RWPE1 (cell line): ENCODE measurements at regions not wholly inside any gene's neighbourhood (a gene's known extent, or its start where the extent isn't known, plus 50 kb on each side); places are given as distances from the start of the nearest gene placed in this dataset.

Experiments
- CTCF ChIA-PET: fragments of 350-600 bp; sonication (Branson Sonifier 250); formaldehyde crosslinking; extraction: SDS; loops from one replicate; lab custom pipeline; 2021; lab: Yijun Ruan, JAX
- POLR2A ChIA-PET: fragments of 400-600 bp; formaldehyde crosslinking; extraction: SDS; loops from one replicate; lab custom pipeline; 2020; ENCODE audit warnings: antibody characterized with exemption; ENCODE audit not compliant: low non-redundant PET; lab: Yijun Ruan, JAX
- DNase-seq: peaks from one replicate; pipeline ENCODE4 v3.0.0; 2012; ENCODE audit warnings: low spot score
- H3K27ac ChIP-seq: fragments of 450-650 bp; 2 replicates; pipeline ENCODE4 v1.5.1; 2017
- TF ChIP-seq, protein P1 (sequence below): fragments of 450-650 bp; conservative IDR thresholded peaks from 2 replicates; pipeline ENCODE4 v1.5.1; 2017; ENCODE audit warnings: low read depth, mild to moderate bottlenecking

DNA sequence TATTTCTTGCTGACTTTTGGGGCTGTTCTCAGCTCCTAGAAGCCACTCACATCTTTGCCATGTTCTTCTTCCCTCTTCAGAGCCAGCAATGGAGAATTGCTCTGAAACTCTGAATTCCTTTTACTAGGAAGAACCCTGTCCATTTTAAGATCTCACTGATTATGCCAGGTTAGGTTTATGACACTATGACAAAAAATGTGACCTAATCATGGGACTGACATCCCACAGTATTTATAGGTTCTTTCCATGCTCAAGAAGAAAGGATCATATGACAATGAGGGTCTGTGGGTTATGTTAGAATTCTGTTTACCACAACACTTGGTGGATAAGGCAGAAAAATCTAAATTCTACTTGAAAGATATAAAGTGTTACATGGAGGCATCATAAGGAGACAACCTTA is 263.3 kb upstream of the CITED2 start:
- DNase-seq, result no peak
- ChIA-PET POLR2A (no interaction called here), CTCF (no interaction called here)
- TF ChIP-seq, protein P1, sequence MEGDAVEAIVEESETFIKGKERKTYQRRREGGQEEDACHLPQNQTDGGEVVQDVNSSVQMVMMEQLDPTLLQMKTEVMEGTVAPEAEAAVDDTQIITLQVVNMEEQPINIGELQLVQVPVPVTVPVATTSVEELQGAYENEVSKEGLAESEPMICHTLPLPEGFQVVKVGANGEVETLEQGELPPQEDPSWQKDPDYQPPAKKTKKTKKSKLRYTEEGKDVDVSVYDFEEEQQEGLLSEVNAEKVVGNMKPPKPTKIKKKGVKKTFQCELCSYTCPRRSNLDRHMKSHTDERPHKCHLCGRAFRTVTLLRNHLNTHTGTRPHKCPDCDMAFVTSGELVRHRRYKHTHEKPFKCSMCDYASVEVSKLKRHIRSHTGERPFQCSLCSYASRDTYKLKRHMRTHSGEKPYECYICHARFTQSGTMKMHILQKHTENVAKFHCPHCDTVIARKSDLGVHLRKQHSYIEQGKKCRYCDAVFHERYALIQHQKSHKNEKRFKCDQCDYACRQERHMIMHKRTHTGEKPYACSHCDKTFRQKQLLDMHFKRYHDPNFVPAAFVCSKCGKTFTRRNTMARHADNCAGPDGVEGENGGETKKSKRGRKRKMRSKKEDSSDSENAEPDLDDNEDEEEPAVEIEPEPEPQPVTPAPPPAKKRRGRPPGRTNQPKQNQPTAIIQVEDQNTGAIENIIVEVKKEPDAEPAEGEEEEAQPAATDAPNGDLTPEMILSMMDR, result no peak
- H3K27ac ChIP-seq, result no peak overlapping the region

DNA sequence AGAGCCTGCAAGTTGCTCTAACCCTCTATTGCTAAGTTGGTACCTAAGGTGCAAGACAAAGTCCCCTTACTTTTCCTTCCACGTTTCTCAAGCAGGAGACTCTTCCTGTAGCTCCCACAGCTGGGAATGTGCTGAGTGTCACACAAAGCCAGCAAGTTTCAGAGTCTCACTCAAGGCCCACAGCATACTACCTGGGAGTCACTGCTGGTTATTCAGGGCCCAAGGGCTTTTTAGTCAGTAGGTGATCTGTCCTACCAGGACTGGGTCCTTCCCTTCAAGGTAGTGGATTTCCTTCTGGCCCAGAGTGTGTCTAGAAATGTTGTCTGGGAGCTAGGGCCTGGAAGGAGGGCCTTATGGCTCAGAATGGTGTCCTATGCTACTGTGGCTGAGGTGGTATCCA is 261.9 kb upstream of the CITED2 start:
- H3K27ac ChIP-seq, result no peak overlapping the region
- ChIA-PET CTCF (interaction anchor here (0.6 kb wide), 1 partner anchor 135 kb away, joined by 4 read pairs; no protein-coding TSS in a partner anchor), POLR2A (no interaction called here)
- TF ChIP-seq, protein P1, result no peak
- DNase-seq, result no peak

DNA sequence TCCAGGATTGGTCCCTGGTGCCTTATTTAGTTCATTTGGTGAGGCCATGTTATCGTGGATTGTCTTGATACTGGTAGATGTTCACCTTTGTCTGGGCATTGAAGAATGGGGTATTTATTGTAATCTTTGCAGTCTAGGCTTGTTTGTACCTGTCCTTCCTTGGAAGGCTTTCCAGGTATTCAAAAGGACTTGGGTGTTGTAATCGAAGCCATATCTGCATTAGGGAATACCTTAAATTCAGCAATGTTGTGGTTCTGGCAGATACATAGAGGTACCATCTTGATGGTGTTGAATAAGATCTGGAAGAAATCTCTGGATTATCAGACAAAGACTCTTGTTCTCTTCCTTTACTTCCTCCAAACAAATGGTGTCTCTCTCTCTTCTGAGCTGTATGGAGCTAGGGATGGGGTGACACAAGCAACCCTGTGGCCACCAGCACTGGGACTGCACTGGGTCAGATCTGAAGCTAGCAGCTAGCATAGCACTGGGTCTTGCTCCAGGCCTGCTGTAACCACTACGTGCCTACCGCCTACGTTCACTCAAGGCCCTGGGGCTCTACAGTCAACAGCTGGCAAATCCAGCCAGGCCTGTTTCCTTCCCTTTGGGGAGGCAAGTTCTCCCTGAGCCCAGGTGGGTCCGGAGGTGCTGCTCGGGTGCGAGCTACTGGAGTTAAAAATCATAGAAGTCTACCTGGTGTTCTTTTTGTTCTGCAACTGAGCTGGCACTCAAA is 261.1 kb upstream of the CITED2 start:
- H3K27ac ChIP-seq, result no peak overlapping the region
- ChIA-PET POLR2A (no interaction called here), CTCF (no interaction called here)
- TF ChIP-seq, protein P1, result no peak
- DNase-seq, result peak; percentile 4

DNA sequence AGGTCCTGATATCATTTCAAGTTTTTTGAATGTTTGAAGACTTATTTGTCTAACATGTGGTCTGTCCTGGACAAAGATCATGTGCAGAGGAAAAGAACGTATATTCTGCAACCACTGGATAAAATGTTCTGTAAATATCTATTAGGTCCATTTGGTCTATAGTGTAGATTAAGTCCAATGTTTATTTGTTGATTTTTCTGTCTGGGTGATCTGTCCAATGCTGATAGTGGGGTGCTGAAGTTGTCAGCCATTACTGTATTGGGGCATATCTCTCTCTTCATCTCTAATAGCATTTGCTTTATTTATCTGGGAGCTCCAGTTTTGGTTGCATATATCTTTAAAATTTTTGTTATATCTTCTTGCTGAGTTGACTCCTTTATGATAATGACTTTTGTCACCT is 258.4 kb upstream of the CITED2 start:
- no peak for DNase-seq
- POLR2A ChIA-PET, result no interaction called here
- H3K27ac ChIP-seq, result no peak overlapping the region
- CTCF ChIA-PET, result no interaction called here
- TF ChIP-seq, protein P1, result no peak

DNA sequence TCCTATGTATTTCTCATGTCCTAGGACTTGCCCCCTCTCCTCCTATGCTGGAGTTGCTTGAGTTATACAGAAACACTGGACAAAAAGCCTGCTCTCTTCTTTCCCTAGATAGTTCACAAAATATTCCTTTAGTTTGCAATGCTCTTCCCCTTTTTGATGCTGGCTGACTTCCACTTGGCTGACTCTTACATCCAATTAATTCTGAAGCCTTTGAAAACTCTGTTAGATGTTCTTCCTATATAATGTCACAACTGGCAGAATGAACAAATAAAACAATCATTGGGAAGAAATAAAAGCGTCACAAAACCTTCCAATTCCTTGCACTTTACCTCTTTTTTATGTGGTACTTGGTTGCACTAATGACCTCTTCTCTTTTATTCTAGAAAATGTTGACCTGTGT is 253.8 kb upstream of the CITED2 start:
- TF ChIP-seq, protein P1, result no peak
- ChIA-PET CTCF (no interaction called here), POLR2A (no interaction called here)
- no peak overlapping the region for H3K27ac ChIP-seq
- DNase-seq, result no peak

DNA sequence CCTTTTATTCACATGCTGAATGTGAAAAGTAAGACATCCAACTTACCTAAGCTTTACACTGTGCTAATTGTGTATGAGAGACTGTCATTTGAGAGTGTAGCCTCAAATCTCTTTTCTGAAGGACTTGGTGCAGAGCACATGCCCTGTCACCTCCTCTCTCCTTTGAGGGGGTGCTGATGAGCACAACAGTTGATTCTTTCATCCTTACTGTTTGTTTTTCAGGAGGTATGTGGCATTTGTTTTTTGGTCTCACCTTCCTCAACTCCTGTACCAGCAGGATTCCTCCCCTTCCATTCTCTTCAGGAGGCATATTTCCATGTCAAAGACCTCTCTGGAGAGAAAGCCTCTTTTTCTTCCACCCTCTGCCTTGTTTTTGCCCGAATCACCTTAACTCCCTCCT is 252.6 kb upstream of the CITED2 start:
- ChIA-PET CTCF (no interaction called here), POLR2A (no interaction called here)
- H3K27ac ChIP-seq, result no peak overlapping the region
- DNase-seq, result no peak
- TF ChIP-seq, protein P1, result no peak
